ENCODE measurements at regions not wholly inside any gene's neighbourhood (a gene's known extent, or its start where the extent isn't known, plus 50 kb on each side); places are given as distances from the start of the nearest gene placed in this dataset.

DNA sequence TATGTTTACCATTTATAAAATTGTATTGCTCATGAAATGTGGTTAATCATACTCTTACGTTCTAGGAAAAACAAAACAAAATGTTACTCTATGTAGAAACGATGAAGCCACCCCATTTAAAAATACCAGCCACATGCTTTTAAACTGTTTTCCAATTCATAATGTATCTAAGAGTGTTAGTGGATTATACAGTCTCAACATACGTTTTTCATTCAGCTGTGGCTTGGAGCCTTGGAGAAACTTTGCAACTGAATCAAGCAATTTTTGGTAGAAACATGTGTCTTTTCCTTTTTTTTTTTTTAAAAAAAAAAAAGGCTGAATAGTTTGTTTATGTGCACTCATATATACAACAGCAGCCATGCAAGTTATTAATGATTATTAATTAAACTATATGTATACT lies 378.0 kb upstream of the SEMA3D start:
- no peak for DNase-seq

DNA sequence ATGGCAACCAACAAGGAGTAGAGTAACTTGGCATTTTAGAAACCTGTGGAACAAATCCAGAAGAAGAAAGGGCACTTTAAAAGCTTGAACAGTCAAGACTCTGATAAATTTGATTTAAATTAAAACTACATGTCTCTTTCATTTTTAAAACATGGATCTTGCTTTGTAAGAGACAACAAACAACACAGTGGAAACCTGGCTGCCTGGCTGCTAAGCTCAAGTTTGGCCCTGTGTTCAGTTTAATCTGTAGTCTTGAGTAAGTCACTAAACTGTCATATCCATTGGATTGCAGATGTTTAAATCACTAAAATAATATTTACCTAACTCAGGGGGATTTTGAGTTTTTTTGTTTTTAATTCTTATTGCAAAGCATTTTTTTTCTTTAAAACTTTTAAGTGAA lies 374.9 kb upstream of the SEMA3D start:
- no peak for DNase-seq

DNA sequence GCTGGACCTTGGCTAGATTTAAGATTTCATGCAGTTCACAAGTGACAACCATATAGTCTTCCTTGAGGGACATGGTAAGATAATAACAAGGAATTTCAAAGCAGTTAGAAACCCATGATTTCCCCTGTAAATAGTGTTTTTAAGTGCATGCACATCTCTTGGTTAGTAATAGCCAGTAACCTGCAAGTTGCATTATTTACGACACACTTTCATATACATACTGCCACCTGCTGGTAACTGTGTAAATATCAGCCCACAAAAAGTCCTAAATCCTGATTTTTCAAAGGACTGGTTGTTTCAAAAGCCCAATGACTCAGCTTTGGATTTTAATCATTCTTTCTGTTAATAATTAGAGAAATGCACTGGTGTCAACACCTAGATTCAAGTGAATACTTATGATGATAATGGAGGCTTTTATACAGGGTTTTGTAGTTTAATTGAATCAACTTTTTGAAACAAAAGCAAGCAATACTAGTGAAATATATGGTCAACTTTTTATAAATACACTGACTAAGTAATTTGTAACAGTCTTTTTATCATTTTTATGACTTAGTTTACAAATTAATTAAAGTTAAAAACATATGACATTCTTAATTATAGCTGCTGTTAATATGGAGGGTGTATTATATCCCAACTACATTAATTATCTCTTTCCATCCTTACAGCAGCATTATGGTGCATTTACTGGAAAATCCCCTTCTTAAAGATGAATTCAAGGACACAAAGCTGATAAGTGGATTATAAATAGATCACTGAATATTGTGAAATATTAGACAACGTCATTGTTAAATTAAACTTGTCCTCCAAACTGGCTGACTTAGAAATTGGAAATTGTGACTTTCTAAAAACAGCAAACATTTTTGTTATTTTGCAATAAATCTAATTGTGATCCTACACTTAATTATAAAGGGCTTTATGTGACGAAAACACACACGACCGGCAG lies 367.7 kb upstream of the SEMA3D start:
- peak; percentile 24 for DNase-seq

DNA sequence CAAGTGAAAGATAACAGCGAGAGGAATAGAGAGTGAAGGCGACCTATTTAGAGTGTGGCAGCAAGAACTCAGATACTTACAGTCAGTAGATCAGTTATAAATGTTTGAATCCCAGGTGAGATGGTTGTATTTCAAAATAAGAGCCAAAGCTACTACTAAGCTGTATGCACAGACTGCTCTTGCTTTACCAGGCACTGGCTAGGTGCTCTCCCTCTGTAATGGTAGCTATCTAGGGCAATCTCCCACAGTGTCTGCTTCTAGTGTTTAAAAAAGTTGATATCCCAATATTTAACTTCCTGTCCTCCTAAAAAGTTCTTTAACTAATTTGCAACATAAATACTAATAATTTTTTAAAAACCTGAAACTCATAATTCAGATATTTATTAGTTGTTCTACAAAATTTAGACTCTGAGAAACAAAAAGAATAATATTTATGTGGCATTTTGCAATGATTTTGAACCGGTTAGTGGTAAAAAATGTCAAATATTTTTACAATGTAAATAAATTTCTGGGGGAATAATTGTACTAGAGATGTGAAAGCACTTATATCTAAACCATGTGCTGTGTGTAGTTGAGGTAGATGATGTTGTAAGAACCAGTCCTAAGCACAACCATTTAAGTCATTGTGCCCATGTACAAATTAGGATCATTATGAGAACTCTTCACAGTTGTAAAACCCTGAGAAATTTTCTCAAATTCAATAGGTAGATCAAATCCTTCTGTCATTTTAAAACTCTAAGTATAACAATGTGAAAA lies 349.3 kb upstream of the SEMA3D start:
- DNase-seq, result no peak

DNA sequence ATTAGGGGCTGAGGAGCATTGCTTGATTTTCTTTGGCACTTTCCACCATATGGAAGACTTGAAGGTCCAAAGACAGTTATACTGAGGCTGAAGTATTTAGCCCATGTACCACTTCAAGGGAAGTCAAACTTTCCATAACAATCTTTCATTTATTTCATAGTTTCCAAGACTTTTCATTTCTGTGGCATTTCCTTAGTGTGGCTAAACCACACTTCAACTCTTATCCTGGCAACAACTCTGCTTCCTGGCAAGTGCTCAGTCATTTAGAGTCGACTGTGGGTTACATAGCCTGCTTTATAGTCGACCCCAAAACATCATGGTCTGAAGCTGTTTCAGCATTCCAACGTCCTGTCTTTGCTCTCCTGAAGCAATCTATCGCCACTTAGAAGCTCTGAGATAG lies 343.0 kb upstream of the SEMA3D start:
- no peak for DNase-seq

DNA sequence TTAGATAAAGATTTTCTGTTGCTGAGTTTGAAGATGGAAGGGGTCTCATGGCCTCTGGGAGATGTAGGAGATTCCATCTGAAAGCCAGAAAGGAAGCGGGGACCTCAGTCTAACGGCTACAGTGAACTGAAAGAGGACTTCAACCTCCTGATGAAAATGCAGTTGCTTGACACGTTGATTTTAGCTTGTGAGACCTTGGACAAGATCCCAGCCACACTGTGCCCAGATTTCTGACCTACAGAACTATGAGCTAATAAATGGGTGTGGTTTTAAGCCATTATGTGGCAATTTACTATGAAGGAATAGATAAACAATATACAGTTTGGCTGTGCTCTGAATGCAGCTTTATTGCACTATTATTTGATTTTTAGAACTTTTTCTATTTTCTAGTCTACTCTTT lies 342.3 kb upstream of the SEMA3D start:
- DNase-seq, result no peak

DNA sequence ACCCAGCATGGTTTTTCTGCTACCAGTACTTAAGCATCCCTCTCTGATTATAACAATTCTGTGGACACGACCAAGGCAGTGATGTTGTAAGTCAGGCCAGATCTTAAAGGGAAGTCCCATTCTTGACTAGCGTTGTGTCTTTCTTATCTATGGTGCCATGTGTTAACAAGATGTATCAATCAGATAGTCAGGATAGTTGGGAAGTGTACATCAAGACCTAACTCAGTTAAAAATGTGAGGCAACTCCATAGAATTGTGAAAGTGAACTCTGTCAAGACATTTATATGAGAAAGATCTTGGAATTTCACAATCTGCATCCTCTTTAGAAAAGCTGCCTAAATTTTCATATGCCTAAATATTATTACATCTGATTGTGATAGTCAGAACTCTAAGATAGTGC lies 341.7 kb upstream of the SEMA3D start:
- no peak for DNase-seq

DNA sequence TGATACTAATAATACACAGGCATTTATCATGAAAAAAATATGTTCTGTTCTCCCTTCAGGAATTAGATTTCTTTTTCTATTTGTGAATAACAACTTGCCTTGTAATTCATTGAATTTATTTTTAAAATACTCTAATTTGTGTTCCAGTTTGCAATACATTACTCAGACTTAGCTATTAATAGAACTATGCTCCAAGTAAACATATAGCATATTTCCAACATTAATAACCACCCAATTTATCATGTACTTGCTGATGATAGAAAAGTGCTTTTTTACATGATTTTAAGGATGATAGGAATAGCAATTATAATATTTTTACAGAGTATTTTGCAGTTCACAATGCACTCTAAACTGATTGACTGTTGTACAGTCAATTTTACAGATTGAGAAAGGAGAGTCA lies 338.8 kb upstream of the SEMA3D start:
- no peak for DNase-seq

DNA sequence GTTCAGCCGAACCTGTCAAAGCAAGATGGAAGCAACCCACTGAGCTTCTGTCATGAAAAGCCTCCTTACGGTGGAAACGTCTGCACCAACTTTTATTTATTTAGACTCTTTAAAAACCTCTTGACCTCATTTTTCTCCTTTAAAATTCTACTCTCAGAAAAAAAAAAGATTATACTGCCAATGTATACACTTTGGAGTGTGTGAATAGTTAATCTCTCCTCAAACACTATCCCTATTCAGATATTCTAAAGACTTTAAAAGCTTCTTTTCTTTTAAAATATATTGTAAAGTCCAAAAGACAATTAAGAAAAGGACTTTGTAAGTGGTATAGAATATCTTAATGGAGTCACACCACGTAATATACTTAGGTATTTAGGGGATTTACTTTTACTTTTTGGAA lies 335.2 kb upstream of the SEMA3D start:
- DNase-seq, result no peak

DNA sequence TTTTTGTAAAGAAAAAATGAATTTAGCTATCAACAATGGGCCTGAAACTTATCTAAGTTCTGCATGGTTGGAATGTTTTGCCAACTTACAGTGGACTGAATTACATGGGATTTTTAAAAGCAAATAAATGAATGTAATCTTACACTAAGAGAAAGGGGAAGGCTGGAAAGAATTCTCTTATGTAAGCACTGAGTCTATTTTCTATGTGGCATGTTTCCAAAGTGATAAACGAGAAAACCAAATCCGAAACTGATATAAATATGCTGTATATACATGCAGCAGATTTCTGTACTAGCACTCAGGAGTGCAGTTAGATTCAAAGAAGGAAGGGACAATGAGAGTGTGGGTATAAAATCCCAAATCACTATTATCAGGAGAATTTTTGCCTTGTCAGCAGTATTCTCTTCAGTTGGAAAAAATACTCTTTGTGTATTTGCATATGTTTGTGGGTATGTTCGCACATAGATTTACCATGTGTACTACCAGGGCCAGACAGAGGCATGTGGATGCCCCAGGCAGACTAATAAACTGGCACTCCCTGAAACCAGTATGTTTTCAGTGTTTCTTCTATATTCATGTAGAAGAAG lies 334.3 kb upstream of the SEMA3D start:
- no peak for DNase-seq

DNA sequence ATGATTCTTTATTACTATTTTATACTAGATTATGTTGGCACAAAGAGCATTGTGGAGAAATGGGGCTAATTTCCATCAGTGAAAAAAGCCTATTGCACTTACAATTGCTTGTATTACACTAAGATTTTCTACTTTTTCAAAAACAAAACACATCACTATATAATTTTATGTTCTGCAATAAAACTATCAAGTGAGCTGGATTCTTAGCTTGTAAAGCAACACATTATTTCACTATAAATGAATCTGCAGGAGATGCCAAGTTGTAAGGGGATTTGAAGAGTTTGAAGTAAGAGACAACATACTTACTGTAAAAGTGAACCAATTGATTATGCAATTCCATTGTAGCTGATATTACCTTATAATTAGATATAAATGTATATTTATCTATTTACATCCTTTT lies 333.3 kb upstream of the SEMA3D start:
- no peak for DNase-seq

DNA sequence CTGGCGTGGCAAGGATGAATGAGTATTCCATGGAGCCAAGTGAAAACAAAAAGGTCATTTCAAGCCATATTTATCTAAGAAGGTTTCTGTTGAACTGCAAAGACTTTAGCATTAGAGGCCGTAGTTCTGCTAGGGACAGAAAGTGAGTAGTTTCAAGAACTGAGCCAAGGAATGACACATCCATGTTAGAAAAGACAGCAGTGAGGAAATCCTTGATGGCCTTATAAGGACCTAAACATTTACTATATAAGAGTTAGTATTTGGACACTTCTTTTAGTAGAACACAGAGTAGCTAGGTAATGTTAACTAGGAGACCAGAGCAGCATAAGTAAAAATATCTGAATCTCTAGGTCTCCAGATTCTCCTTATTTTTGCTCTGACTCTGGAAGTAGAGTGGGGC lies 329.8 kb upstream of the SEMA3D start:
- no peak for DNase-seq

DNA sequence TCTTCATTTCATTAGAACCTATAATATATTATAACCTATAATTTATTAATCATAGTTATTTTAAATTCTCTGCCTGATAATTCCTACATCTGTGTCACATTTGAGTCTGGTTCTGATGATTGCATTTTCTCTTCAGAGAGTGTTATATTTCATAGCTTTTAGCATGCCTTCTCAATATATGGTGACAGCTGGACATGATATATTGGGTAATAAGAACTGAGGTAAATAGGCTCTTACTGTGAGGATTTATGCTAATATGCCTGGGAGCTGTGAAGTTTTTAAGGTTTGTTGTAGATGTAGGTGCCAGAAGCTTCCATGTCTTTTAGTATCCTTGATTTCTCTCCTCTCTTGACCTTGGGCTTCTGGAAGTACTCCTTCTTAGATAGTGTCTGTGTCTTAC lies 325.9 kb upstream of the SEMA3D start:
- DNase-seq, result no peak

DNA sequence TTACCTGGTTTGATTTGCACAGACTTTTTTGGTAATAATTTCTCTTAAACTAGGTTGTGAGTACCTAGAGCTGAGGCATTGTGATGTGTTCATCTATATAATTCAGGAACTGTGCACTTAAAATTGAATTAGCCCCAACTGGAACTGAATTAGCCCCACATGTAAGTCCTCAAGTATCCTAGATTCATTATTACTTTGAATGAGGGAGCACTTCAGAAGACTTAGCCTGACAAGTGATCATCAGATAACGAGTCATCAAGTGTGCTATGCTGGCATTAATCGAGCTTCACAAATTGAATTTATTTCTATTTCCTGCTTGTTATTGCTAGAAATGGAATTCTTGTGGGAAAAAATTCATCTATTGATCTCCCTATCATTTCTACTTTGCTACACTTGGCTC lies 323.4 kb upstream of the SEMA3D start:
- DNase-seq, result no peak

DNA sequence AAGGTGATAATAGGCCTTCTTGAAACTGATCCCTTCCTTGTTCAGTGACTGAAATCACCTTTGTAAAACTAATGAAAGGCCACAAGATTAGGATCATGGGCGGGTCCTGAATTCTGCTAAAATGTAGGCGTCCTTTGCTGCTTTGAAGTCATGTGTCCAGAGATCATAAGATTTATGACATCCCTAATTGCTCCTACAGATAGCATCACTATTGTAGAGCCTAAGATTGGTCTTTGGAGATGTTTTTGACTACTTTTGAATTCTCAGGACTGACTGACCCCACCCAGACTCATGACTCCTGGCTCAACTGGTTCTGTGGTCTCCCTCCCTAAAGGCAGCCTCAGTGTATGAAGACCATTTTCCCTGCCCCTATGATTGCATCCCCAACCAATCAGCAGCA lies 322.6 kb upstream of the SEMA3D start:
- DNase-seq, result no peak

DNA sequence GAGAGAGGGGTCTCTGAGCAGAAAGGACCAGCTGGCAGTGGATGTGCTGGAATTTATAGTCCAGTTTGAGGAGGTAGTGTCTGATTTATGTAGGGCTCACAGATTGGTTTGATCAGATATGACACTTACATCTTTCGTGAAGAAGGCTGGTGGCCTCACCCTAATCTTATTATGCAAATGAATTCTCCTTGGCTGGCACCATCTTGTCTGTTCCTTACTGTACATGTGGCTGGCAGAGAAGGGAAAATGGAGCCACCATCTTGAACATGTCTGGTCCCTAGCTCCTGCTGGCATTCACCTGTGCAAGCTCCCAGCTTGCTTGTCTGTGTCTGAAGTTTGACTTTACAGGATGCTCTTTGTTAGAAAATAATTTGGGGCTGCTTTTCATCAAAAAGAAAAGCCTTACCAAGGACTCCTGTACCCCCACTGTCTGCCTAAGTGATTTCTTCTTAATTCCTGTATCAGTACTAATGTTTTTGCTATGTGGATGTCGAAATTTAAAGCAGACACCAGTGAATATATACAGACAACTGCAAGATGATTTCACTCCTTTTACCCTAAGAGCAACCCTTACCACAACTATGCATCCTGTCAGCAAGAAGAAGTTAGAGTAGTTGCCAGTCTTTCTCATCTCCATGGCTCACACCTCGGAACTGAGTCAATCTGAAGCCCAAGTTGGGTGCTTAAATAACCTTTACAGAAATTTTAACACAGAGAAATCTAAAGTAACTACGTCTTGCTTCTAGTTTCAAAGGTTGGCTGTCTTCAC lies 322.0 kb upstream of the SEMA3D start:
- no peak for DNase-seq

DNA sequence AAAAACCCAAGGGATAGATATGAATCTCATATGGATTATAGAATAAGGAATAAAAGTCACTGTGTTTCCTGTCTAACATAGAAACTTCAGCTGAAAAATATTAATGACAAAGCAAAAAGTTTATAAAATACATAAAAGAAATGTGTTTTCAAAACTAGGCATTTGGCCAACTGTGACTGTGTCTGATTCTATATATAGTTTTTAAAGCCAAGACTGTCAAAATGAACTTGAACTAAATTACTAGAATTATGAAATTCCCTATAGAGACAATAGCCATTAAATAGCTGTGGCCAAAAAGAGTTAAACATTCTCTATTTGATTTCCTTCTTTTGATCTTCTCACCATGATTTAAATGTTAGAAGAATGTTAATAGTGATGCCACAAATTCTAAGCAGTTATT lies 311.2 kb upstream of the SEMA3D start:
- DNase-seq, result no peak

DNA sequence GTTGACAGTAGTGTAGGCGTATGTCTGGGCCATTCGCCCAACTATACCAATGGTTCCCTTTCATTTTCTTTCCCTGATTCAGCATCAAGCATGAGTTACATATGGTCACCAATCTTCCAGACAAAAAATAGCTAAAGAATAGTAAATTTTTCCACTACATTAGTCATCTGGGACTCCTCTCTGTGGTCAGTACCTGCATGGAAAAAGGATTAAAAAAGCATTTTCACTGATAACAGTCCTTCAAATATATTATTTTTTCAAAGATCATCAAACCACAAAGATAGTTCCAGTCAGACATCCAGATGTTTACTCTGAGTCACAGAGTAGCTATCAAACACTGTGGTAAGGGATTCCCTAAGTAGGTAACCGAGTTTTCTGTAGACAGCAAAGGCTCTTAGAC lies 302.6 kb upstream of the SEMA3D start:
- no peak for DNase-seq

DNA sequence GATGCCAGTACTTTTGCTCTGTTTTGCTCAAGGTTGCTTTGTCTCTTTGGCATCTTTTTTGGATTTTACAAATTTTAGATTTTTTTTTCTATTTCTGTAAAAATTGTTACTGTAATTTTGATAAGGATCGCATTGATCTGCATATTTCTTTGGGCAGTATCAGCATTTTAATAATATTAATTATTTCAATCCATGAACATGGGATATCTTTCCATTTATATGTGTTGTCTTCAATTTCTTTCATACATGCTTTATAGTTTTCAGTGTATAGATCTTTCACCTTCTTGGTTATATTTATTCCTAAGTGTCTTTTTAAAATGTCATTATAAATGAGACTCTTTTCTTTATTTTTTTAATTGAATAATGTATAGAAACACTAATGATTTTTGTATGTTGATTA lies 301.6 kb upstream of the SEMA3D start:
- DNase-seq, result no peak

DNA sequence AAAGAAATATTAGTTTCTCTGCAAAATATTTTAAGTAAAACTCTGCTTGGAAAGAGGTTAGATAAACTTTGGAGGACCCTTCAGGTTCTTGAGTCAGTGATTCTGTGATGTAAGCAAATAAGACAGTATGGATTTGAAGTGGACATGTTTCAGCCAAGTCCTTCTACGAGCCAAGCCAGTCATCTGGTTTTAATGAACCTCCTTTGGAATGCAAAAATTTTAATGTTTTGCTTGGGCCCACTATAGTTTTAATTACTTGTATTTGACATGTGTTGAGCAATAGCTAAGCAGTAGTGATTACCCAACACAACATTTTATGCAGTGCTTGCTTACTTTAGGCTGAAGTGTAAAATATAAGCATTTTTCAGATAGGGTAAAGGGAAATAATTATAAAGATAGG lies 296.3 kb upstream of the SEMA3D start:
- DNase-seq, result no peak

DNA sequence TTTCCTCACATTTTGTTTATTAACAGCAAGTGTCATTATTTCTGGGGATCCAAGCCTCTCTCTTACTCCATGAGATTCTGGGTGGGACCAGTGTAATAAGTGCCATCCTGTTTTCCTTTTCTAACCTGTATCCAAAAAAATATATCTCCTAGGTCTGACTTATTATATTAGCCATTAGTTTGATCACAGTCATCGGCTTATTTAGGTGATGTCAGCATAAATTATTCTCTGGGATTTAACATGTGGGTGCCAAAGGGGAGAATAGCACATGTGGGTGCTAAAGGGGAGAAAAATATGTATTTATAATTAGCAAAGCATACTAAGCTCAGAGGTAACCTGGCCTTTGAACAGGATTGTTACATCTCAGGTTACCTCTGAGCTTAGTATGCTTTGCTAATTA lies 293.8 kb upstream of the SEMA3D start:
- DNase-seq, result no peak

DNA sequence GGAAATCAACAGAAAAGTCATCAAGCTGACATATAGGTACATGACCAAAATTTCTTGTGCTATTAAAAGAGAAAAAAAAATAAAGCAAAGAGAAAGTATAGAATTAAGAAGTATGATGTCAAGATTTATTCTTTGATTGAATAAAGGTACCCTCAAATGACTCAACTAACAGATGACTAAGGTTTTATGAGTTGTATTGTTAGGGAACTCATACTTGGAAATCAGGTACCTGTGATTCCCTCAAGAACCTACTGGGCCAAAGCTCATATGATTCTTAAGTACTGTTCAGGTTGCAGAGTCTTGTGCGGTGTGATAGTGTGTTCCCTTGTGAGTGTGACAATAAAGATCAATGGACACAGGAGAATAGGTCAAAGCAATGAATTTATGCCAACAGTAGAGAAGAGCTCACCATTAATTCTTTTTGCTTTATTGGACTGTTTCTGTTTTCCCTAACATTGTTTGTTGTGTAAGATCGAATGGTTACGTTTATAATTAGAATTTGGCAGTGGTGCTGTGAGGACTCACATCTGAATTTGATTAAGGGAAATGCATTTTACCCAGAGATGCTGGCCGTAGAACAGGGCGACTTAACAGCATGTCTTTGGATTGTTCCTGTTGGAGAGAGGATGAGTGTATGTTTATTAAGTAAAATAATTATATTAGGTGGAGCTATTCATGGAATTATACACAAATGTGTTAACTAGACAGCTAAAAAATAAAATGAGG lies 293.2 kb upstream of the SEMA3D start:
- DNase-seq, result no peak

DNA sequence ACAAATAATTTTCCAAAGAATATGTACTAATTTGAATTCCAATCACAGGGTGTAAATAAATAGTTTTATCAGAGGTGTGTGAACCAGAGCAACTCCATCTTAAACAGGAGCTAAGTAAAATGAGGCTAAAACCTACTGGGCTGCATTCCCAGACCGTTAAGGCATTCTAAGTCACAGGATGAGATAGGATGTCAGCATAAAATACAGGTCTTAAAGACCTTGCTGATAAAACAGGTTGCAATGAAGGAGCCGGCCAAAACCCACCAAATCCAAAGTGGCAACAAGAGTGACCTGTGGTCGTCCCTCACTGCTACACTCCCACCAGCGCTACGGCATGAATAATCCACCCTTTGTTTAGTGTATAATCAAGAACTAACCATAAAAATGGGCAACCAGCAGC lies 291.7 kb upstream of the SEMA3D start:
- no peak for DNase-seq
